Chondrocyte (in vitro differentiated cells): ENCODE measurements at regions not wholly inside any gene's neighbourhood (a gene's known extent, or its start where the extent isn't known, plus 50 kb on each side); places are given as distances from the start of the nearest gene placed in this dataset.

Source experiments
- DNase-seq: peaks from one replicate; pipeline ENCODE4 v3.0.0; 2021; ENCODE audit warnings: mixed read lengths, low spot score
- H3K27ac Mint-ChIP-seq: one replicate; pipeline ENCODE4 v1.8.0; 2021; ENCODE audit warnings: mild to moderate bottlenecking, moderate library complexity, mixed read lengths; ENCODE audit not compliant: unreplicated experiment
- H3K27me3 Mint-ChIP-seq: 2 replicates; pipeline ENCODE4 v1.8.0; 2021; ENCODE audit warnings: low read depth, mixed read lengths
- H3K36me3 Mint-ChIP-seq: 2 replicates; pipeline ENCODE4 v1.8.0; 2021; ENCODE audit warnings: low read depth, mixed read lengths
- H3K4me1 Mint-ChIP-seq: 2 replicates; pipeline ENCODE4 v1.8.0; 2021; ENCODE audit warnings: low read depth, mild to moderate bottlenecking, mixed read lengths
- H3K4me3 Mint-ChIP-seq: one replicate; pipeline ENCODE4 v1.8.0; 2021; ENCODE audit warnings: mild to moderate bottlenecking, moderate library complexity, mixed read lengths; ENCODE audit not compliant: unreplicated experiment
- H3K9me3 Mint-ChIP-seq: 2 replicates; pipeline ENCODE4 v1.8.0; 2021; ENCODE audit warnings: low read depth, mixed read lengths
- TF ChIP-seq, protein P1 (sequence below): fragments of 200-600 bp; sonication (generic); IDR thresholded peaks from 2 replicates; pipeline ENCODE4 v1.5.0; 2021; ENCODE audit warnings: antibody characterized with exemption, mild to moderate bottlenecking, moderate library complexity

DNA sequence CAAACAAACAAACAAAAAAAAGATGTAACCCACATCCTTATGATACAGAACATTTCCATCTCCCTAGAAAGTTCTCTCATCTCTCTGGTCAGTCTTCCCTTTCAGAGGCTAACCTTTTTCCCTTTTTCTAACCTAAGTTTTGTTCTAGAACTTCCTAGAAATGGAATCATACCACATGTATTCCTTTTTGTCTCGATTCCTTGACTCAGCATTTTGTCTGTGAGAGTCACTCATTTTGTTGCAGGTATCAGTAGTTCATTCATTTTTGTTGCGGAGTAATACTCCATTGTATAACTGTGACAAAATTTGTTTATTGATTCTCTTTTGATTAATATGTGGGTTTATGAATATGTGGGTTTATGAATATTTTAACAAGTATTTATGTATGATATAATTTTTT is 400.0 kb upstream of the PDE4D start:
- H3K27ac Mint-ChIP-seq, result no peak overlapping the region
- peaks cover 8% of the 10 kb centered on the region for H3K27me3 Mint-ChIP-seq
- DNase-seq, result no peak
- H3K4me1 Mint-ChIP-seq, result peaks cover 5% of the 10 kb centered on the region
- no peaks in the 10 kb centered on the region for H3K9me3 Mint-ChIP-seq
- TF ChIP-seq, protein P1, sequence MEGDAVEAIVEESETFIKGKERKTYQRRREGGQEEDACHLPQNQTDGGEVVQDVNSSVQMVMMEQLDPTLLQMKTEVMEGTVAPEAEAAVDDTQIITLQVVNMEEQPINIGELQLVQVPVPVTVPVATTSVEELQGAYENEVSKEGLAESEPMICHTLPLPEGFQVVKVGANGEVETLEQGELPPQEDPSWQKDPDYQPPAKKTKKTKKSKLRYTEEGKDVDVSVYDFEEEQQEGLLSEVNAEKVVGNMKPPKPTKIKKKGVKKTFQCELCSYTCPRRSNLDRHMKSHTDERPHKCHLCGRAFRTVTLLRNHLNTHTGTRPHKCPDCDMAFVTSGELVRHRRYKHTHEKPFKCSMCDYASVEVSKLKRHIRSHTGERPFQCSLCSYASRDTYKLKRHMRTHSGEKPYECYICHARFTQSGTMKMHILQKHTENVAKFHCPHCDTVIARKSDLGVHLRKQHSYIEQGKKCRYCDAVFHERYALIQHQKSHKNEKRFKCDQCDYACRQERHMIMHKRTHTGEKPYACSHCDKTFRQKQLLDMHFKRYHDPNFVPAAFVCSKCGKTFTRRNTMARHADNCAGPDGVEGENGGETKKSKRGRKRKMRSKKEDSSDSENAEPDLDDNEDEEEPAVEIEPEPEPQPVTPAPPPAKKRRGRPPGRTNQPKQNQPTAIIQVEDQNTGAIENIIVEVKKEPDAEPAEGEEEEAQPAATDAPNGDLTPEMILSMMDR, result no peak
- H3K4me3 Mint-ChIP-seq, result no peak overlapping the region
- no peaks in the 10 kb centered on the region for H3K36me3 Mint-ChIP-seq

GRCh38 chr5:60287174-60287771 is 393.7 kb upstream of the PDE4D start:
- TF ChIP-seq, protein P1, result peak; percentile 72
- no peaks in the 10 kb centered on the region for H3K9me3 Mint-ChIP-seq
- DNase-seq, result no peak
- peaks cover 12% of the 10 kb centered on the region for H3K4me1 Mint-ChIP-seq
- no peak overlapping the region for H3K27ac Mint-ChIP-seq
- H3K27me3 Mint-ChIP-seq, result peaks cover 3% of the 10 kb centered on the region
- no peak overlapping the region for H3K4me3 Mint-ChIP-seq
- H3K36me3 Mint-ChIP-seq, result no peaks in the 10 kb centered on the region

DNA sequence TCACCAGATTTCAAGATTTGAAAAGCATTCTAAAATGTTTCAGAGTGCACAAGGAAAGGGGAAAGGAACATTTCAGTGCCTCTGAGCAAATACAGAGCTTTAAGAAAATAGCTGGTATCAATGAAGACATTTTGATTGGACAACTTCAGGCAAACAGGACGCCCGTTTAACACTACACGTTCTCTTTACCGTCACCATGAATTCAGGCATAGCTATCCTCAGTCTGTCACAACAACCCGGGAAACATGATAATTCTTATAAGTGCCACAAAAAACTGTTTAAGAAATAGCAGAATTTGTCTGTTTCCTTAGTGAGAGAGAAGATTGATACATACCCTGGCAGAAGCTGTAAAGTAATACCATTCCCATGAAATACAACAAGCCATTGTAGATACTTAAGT is 392.4 kb upstream of the PDE4D start:
- Mint-ChIP-seq H3K27me3 (peaks cover 3% of the 10 kb centered on the region), H3K9me3 (no peaks in the 10 kb centered on the region), H3K4me1 (peaks cover 12% of the 10 kb centered on the region), H3K4me3 (no peak overlapping the region), H3K36me3 (no peaks in the 10 kb centered on the region), H3K27ac (no peak overlapping the region)
- DNase-seq, result no peak
- TF ChIP-seq, protein P1, result no peak

DNA sequence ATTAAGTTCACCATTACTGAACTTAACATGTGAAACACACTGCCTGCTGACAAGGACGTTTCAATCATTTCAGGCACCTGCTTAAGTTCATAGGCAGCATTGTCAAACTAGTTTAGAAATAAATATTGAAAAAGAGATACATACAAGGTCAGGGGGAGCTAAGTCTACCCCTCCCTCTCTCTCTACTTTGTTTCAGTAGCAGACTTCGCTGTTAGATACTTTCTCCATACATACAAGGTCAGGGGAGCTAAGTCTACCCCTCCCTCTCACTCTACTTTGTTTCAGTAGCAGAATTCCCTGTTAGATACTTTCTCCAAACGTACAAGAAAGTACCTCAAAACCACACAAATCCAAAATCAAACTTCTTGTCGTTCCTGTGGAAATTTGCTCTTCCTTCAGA is 387.4 kb upstream of the PDE4D start:
- TF ChIP-seq, protein P1, result no peak
- Mint-ChIP-seq H3K9me3 (no peaks in the 10 kb centered on the region), H3K4me1 (peaks cover 13% of the 10 kb centered on the region)

DNA sequence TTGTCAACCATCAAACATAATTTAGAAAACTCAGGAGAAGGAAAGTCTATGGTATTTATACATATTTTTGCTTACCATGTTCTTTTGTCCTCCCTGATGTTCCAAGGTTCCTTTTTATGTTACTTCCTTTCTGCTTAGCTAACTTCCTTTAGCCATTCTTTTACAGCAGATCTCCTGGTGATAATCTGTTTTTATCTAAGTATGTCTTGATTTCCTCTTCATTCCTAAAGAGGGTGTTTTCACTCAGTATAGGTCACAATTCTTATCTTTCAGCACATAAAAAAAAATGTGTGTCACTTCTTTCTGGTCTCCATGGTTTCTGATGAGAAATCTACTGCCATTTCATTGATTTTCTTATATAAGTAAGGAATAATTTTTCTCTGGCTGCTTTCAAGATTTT is 384.4 kb upstream of the PDE4D start:
- H3K9me3 Mint-ChIP-seq, result no peaks in the 10 kb centered on the region
- peaks cover 2% of the 10 kb centered on the region for H3K27me3 Mint-ChIP-seq
- TF ChIP-seq, protein P1, result no peak
- H3K4me1 Mint-ChIP-seq, result peaks cover 5% of the 10 kb centered on the region
- peaks cover 3% of the 10 kb centered on the region for H3K36me3 Mint-ChIP-seq
- no peak overlapping the region for H3K27ac Mint-ChIP-seq
- no peak for DNase-seq
- H3K4me3 Mint-ChIP-seq, result no peak overlapping the region

More for the DNA sequence above, 387.4 kb upstream of the PDE4D start:
- Mint-ChIP-seq H3K4me3 (no peak overlapping the region), H3K36me3 (peaks cover 3% of the 10 kb centered on the region), H3K27ac (no peak overlapping the region), H3K27me3 (no peaks in the 10 kb centered on the region)
- DNase-seq, result no peak
